Endothelial cell of umbilical vein (primary cell): ENCODE measurements at regions not wholly inside any gene's neighbourhood (a gene's known extent, or its start where the extent isn't known, plus 50 kb on each side); places are given as distances from the start of the nearest gene placed in this dataset.

ENCODE experiments used
- BruUV-seq: library from RNA; stranded (reverse); fragments of 400-500 nt; replicated peaks from 2 replicates; lab custom pipeline; 2021; lab: Mats Ljungman, UMichigan
- CTCF ChIA-PET: fragments of 300-600, 350-600 bp; sonication (Branson Sonifier 250); formaldehyde crosslinking; loops from one replicate; lab custom pipeline; 2021; ENCODE audit warnings: antibody characterized with exemption, inconsistent platforms; lab: Charles Lee
- POLR2A ChIA-PET: fragments of 300-600, 350-600 bp; sonication (Branson Sonifier 250); formaldehyde crosslinking; loops from one replicate; lab custom pipeline; 2021; ENCODE audit warnings: antibody characterized with exemption, inconsistent platforms; lab: Charles Lee
- DNase-seq: peaks from one replicate; pipeline ENCODE4 v3.0.0-alpha.2; 2011; ENCODE audit warnings: low read depth, low spot score
- FAIRE-seq: peaks from 2 replicates; lab custom pipeline; 2011; peaks lifted over from hg19 to GRCh38; lab: Jason Lieb, UNC
- H2AFZ ChIP-seq: 2 replicates; pipeline ENCODE4 v1.6.0; 2012; ENCODE audit warnings: low read depth, low read length, control low read depth, inconsistent platforms
- H3K27ac ChIP-seq: 2 replicates; pipeline ENCODE4 v1.5.1; 2011; ENCODE audit warnings: low read depth, mild to moderate bottlenecking, control low read depth, low read length, moderate library complexity; ENCODE audit not compliant: insufficient read depth
- H3K27me3 ChIP-seq, 2 experiments: 2 replicates each; pipeline versions ENCODE4 v1.6.0 to v1.6.1; 2011; ENCODE audit warnings: low read length in 2 of 2, mixed read lengths in 1 of 2; ENCODE audit not compliant: control insufficient read depth in 2 of 2, insufficient read depth in 2 of 2
- H3K36me3 ChIP-seq, 2 experiments: 2 replicates in 1 of 2; 3 replicates in 1 of 2; pipeline ENCODE4 v1.5.1; 2011; ENCODE audit warnings: low read length in 2 of 2, mild to moderate bottlenecking in 1 of 2, moderate library complexity in 1 of 2; ENCODE audit not compliant: control insufficient read depth in 2 of 2, insufficient read depth in 2 of 2; ENCODE audit errors: extremely low read depth in 1 of 2
- H3K4me1 ChIP-seq: 3 replicates; pipeline ENCODE4 v1.5.1; 2011; ENCODE audit warnings: mild to moderate bottlenecking, low read length; ENCODE audit not compliant: control insufficient read depth, insufficient read depth; ENCODE audit errors: extremely low read depth
- H3K4me2 ChIP-seq: 2 replicates; pipeline ENCODE4 v1.6.1; 2011; ENCODE audit warnings: low read length, control low read depth, mixed read lengths; ENCODE audit not compliant: insufficient read depth
- H3K4me3 ChIP-seq, 3 experiments: fragments of 200-600 bp in 1 of 3; sonication (generic), shearing (Covaris generic) in 1 of 3; replicated peaks in 1 of 3; 2 replicates each; pipeline ENCODE4 v1.5.1; 2011 to 2016; ENCODE audit warnings: control low read depth in 3 of 3, low read length in 3 of 3, mild to moderate bottlenecking in 2 of 3, inconsistent platforms in 1 of 3, low read depth in 1 of 3, moderate library complexity in 1 of 3; ENCODE audit not compliant: insufficient read depth in 1 of 3
- H3K79me2 ChIP-seq: 2 replicates; pipeline ENCODE4 v1.6.0; 2012; ENCODE audit warnings: low read length, inconsistent platforms; ENCODE audit not compliant: control insufficient read depth, insufficient read depth
- H3K9ac ChIP-seq: replicated peaks from 2 replicates; pipeline ENCODE3; 2011; ENCODE audit warnings: low read length, control low read depth; ENCODE audit not compliant: insufficient read depth; ENCODE audit errors: extremely low read depth
- H3K9me1 ChIP-seq: replicated peaks from 3 replicates; pipeline ENCODE4 v1.6.0; 2011; ENCODE audit warnings: mild to moderate bottlenecking, low read length; ENCODE audit not compliant: control insufficient read depth, insufficient read depth; ENCODE audit errors: extremely low read depth
- H3K9me3 ChIP-seq: replicated peaks from 2 replicates; pipeline ENCODE4 v1.5.1; 2012; ENCODE audit warnings: low read length, inconsistent platforms; ENCODE audit not compliant: control insufficient read depth, insufficient read depth
- H4K20me1 ChIP-seq: replicated peaks from 2 replicates; pipeline ENCODE3; 2011; ENCODE audit warnings: mild to moderate bottlenecking, low read length; ENCODE audit not compliant: control insufficient read depth, insufficient read depth; ENCODE audit errors: extremely low read depth
- CTCF ChIP-seq, 2 donors: IDR thresholded peaks; 1 replicate in 1 of 2; 2 replicates in 1 of 2; pipeline ENCODE4 v1.5.1; 2011; ENCODE audit warnings: low read length in 2 of 2, mild to moderate bottlenecking in 2 of 2, moderate library complexity in 2 of 2, control low read depth in 1 of 2, inconsistent platforms in 1 of 2, low read depth in 1 of 2; ENCODE audit not compliant: insufficient read depth in 1 of 2; ENCODE audit errors: extremely low read depth in 1 of 2
- EZH2 ChIP-seq: IDR thresholded peaks from 2 replicates; pipeline ENCODE4 v1.6.1; 2012; ENCODE audit warnings: borderline replicate concordance, low read depth, mild to moderate bottlenecking, moderate library complexity, low read length, inconsistent platforms; ENCODE audit not compliant: severe bottlenecking
- FOS ChIP-seq: IDR thresholded peaks from 2 replicates; pipeline ENCODE4 v1.6.1; 2011; ENCODE audit warnings: mild to moderate bottlenecking, low read length, moderate library complexity, borderline replicate concordance; ENCODE audit not compliant: insufficient read depth
- GATA2 ChIP-seq: IDR thresholded peaks from 2 replicates; pipeline ENCODE4 v1.7.0; 2011; ENCODE audit warnings: low read depth, mild to moderate bottlenecking, moderate library complexity, mixed read lengths, low read length; ENCODE audit not compliant: insufficient read length, insufficient read depth
- JUN ChIP-seq: IDR thresholded peaks from 2 replicates; pipeline ENCODE4 v1.6.1; 2011; ENCODE audit warnings: borderline replicate concordance, low read depth; ENCODE audit not compliant: insufficient read length, insufficient read depth
- MAX ChIP-seq: IDR thresholded peaks from 2 replicates; pipeline ENCODE4 v1.6.1; 2011; ENCODE audit not compliant: insufficient read depth, insufficient read length
- MYC ChIP-seq: IDR thresholded peaks from one replicate; pipeline ENCODE4 v1.6.1; 2011; ENCODE audit warnings: mild to moderate bottlenecking, low read depth, low read length
- POLR2A ChIP-seq: IDR thresholded peaks from 2 replicates; pipeline ENCODE4 v1.6.1; 2012; ENCODE audit warnings: low read depth, mild to moderate bottlenecking, control low read depth, low read length
- POLR2AphosphoS5 ChIP-seq: IDR thresholded peaks from 2 replicates; pipeline ENCODE4 v1.6.1; 2012; ENCODE audit warnings: low read depth, mild to moderate bottlenecking, control low read depth, low read length, moderate library complexity; ENCODE audit not compliant: insufficient read depth
- dilution Hi-C: fragments of 300-500 bp; cut with MboI; formaldehyde crosslinking; loops from one replicate; pipeline ENCODE4 v1.15.0; 2019; ENCODE audit warnings: low sequenced_read_pairs; ENCODE audit not compliant: extremely low pct_ligation_motif_present
- intact Hi-C: fragments of 100-400 bp; cut with micrococcal nuclease; formaldehyde crosslinking; loops from one replicate; pipeline ENCODE4 v1.10.0; 2022

- FAIRE-seq (no peak), DNase-seq (no peak)
- no peaks in the 10 kb centered on the region for H3K27me3 ChIP-seq
- no peak overlapping the region for H3K4me2 ChIP-seq
- H3K27ac ChIP-seq: no peak overlapping the region
- H3K9me1 ChIP-seq: no peaks in the 10 kb centered on the region
- no peak overlapping the region for H2AFZ ChIP-seq
- no peaks in the 10 kb centered on the region for H3K36me3 ChIP-seq
- no peaks in the 10 kb centered on the region for H3K79me2 ChIP-seq
- no peaks in the 10 kb centered on the region for H3K4me1 ChIP-seq
- H4K20me1 ChIP-seq: no peaks in the 10 kb centered on the region
- H3K9me3 ChIP-seq: no peaks in the 10 kb centered on the region
- no TSS peak for BruUV-seq
- dilution Hi-C loops (no loop called here), intact Hi-C loops (no loop called here)
- no peak overlapping the region for H3K9ac ChIP-seq
- POLR2A ChIA-PET: no interaction called here
- no peak overlapping the region for H3K4me3 ChIP-seq
- TF ChIP-seq JUN: no peak
- TF ChIP-seq MAX: no peak
- no peak for TF ChIP-seq FOS
- no peak for TF ChIP-seq CTCF (IDR thresholded peaks at IDR 0.05; ENCODE audit: extremely low read depth in 1 of 2, insufficient read depth in 1 of 2, low read depth in 1 of 2, low read length in 2 of 2)
- no peak for TF ChIP-seq EZH2
- TF ChIP-seq POLR2AphosphoS5: no peak
- TF ChIP-seq POLR2A: no peak
- TF ChIP-seq MYC: no peak
- TF ChIP-seq GATA2: no peak
- CTCF ChIA-PET: no interaction called here
Observed at GRCh38 chr5:120173125-120173524, 291.0 kb upstream of the PRR16 start.
